ENCODE measurements at regions not wholly inside any gene's neighbourhood (a gene's known extent, or its start where the extent isn't known, plus 50 kb on each side); places are given as distances from the start of the nearest gene placed in this dataset.

GRCh38 chr4:181432335-181432734 lies 810.9 kb upstream of the TENM3 start:
- H3K4me1 ChIP-seq (ENCODE audit: control insufficient read depth in 1 of 2, insufficient read depth in 1 of 2, low read depth in 1 of 2, low read length in 1 of 2) = no peaks in the 10 kb centered on the region
- H3K36me3 ChIP-seq = no peaks in the 10 kb centered on the region
- no peak overlapping the region for H3K4me3 ChIP-seq (ENCODE audit: low read depth in 1 of 2, low read length in 1 of 2)
- H3K27ac ChIP-seq = no peak overlapping the region
- no peak for TF ChIP-seq CTCF (IDR thresholded peaks at IDR 0.05)
- H3K9me3 ChIP-seq = no peaks in the 10 kb centered on the region
- H3K27me3 ChIP-seq = no peaks in the 10 kb centered on the region

GRCh38 chr4:181437895-181438294 lies 805.3 kb upstream of the TENM3 start:
- TF ChIP-seq CTCF (IDR thresholded peaks at IDR 0.05) = no peak
- Histone ChIP-seq H3K9me3 (no peaks in the 10 kb centered on the region), H3K27ac (no peak overlapping the region), H3K27me3 (no peaks in the 10 kb centered on the region), H3K4me1 (ENCODE audit: control insufficient read depth in 1 of 2, insufficient read depth in 1 of 2, low read depth in 1 of 2, low read length in 1 of 2) (no peaks in the 10 kb centered on the region), H3K36me3 (no peaks in the 10 kb centered on the region), H3K4me3 (ENCODE audit: low read depth in 1 of 2, low read length in 1 of 2) (no peak overlapping the region)

GRCh38 chr4:181438641-181439040 lies 804.6 kb upstream of the TENM3 start:
- Histone ChIP-seq H3K27ac (no peak overlapping the region), H3K4me1 (ENCODE audit: control insufficient read depth in 1 of 2, insufficient read depth in 1 of 2, low read depth in 1 of 2, low read length in 1 of 2) (no peaks in the 10 kb centered on the region), H3K27me3 (no peaks in the 10 kb centered on the region), H3K4me3 (ENCODE audit: low read depth in 1 of 2, low read length in 1 of 2) (no peak overlapping the region), H3K9me3 (no peaks in the 10 kb centered on the region), H3K36me3 (no peaks in the 10 kb centered on the region)
- no peak for TF ChIP-seq CTCF (IDR thresholded peaks at IDR 0.05)

GRCh38 chr4:181443021-181443420 lies 800.2 kb upstream of the TENM3 start:
- Histone ChIP-seq H3K27ac (no peak overlapping the region), H3K36me3 (no peaks in the 10 kb centered on the region), H3K4me3 (ENCODE audit: low read depth in 1 of 2, low read length in 1 of 2) (no peak overlapping the region), H3K27me3 (no peaks in the 10 kb centered on the region), H3K9me3 (no peaks in the 10 kb centered on the region), H3K4me1 (ENCODE audit: control insufficient read depth in 1 of 2, insufficient read depth in 1 of 2, low read depth in 1 of 2, low read length in 1 of 2) (no peaks in the 10 kb centered on the region)
- TF ChIP-seq CTCF (IDR thresholded peaks at IDR 0.05) = no peak

- no peak overlapping the region for H3K27ac ChIP-seq
- no peak overlapping the region for H3K4me3 ChIP-seq (ENCODE audit: low read depth in 1 of 2, low read length in 1 of 2)
- no peaks in the 10 kb centered on the region for H3K36me3 ChIP-seq
- H3K27me3 ChIP-seq = no peaks in the 10 kb centered on the region
- H3K4me1 ChIP-seq (ENCODE audit: control insufficient read depth in 1 of 2, insufficient read depth in 1 of 2, low read depth in 1 of 2, low read length in 1 of 2) = no peaks in the 10 kb centered on the region
- no peaks in the 10 kb centered on the region for H3K9me3 ChIP-seq
- no peak for TF ChIP-seq CTCF (IDR thresholded peaks at IDR 0.05)
Observed at GRCh38 chr4:181465826-181466225, 777.4 kb upstream of the TENM3 start.

GRCh38 chr4:181468451-181468850 lies 774.8 kb upstream of the TENM3 start:
- TF ChIP-seq CTCF (IDR thresholded peaks at IDR 0.05) = no peak
- Histone ChIP-seq H3K27ac (no peak overlapping the region), H3K4me3 (ENCODE audit: low read depth in 1 of 2, low read length in 1 of 2) (no peak overlapping the region)

More at GRCh38 chr4:181468451-181468850, 774.8 kb upstream of the TENM3 start:
- Histone ChIP-seq H3K4me1 (ENCODE audit: control insufficient read depth in 1 of 2, insufficient read depth in 1 of 2, low read depth in 1 of 2, low read length in 1 of 2) (no peaks in the 10 kb centered on the region), H3K27me3 (no peaks in the 10 kb centered on the region), H3K36me3 (no peaks in the 10 kb centered on the region), H3K9me3 (no peaks in the 10 kb centered on the region)
